HG03354 (cell line): ENCODE measurements at regions not wholly inside any gene's neighbourhood (a gene's known extent, or its start where the extent isn't known, plus 50 kb on each side); places are given as distances from the start of the nearest gene placed in this dataset.
"Not testable (repeated sequence)": the region's sequence is repeated elsewhere in the genome, so short reads cannot be mapped to it uniquely, and the experiment has no call there.

ENCODE experiments used
- ATAC-seq: cut with Tn5 transposase; IDR thresholded peaks from one replicate; pipeline ENCODE4 v1.9.1; 2021; ENCODE audit warnings: mild to moderate bottlenecking; ENCODE audit not compliant: unreplicated experiment, poor library complexity, severe bottlenecking

- ATAC-seq = no peak
Observed at GRCh38 chr5:82967072-82967471, 110.1 kb downstream of the TMEM167A start.

- no peak for ATAC-seq
Observed at GRCh38 chr5:82959466-82959865, 117.7 kb downstream of the TMEM167A start.

- ATAC-seq = no peak
Observed at GRCh38 chr5:82956600-82956999, 120.6 kb downstream of the TMEM167A start.

GRCh38 chr5:82952326-82952725 is 124.9 kb downstream of the TMEM167A start:
- ATAC-seq = no peak

- ATAC-seq = not testable (repeated sequence)
Observed at GRCh38 chr5:82944267-82944666, 132.9 kb downstream of the TMEM167A start.

- ATAC-seq = peak; percentile 59
Observed at GRCh38 chr5:82942083-82942881, 134.9 kb downstream of the TMEM167A start.

- ATAC-seq = no peak
Observed at GRCh38 chr5:82938901-82939725, 138.1 kb downstream of the TMEM167A start.

GRCh38 chr5:82932473-82933220 is 144.5 kb downstream of the TMEM167A start:
- not testable (repeated sequence) for ATAC-seq

- ATAC-seq = no peak
Observed at GRCh38 chr5:82931110-82931509, 146.1 kb downstream of the TMEM167A start.

GRCh38 chr5:82925061-82925411 is 152.2 kb downstream of the TMEM167A start:
- no peak for ATAC-seq

- ATAC-seq = no peak
Observed at GRCh38 chr5:82924226-82925060, 152.8 kb downstream of the TMEM167A start.

- no peak for ATAC-seq
Observed at GRCh38 chr5:82922086-82922734, 155.0 kb downstream of the TMEM167A start.

GRCh38 chr5:82918311-82919031 is 158.7 kb downstream of the TMEM167A start:
- no peak for ATAC-seq

- peak; percentile 82 for ATAC-seq
Observed at GRCh38 chr5:82917584-82917983, 159.6 kb downstream of the TMEM167A start.

- no peak for ATAC-seq
Observed at GRCh38 chr5:82913971-82914370, 163.2 kb downstream of the TMEM167A start.

GRCh38 chr5:82912462-82912861 is 164.7 kb downstream of the TMEM167A start:
- ATAC-seq = no peak

GRCh38 chr5:82911910-82912309 is 165.3 kb downstream of the TMEM167A start:
- ATAC-seq = no peak

- ATAC-seq = no peak
Observed at GRCh38 chr5:82910905-82911304, 166.3 kb downstream of the TMEM167A start.
